GM23338 (cell line): ENCODE measurements at regions not wholly inside any gene's neighbourhood (a gene's known extent, or its start where the extent isn't known, plus 50 kb on each side); places are given as distances from the start of the nearest gene placed in this dataset.

Experiments used
- ATAC-seq: fragments of 200-7000 bp; cut with Tn5 transposase; 3 replicates; pipeline ENCODE4 v1.9.1; 2020
- DNase-seq: peaks from one replicate; pipeline ENCODE4 v3.0.0-alpha.2; 2015; ENCODE audit warnings: low spot score
- H2AFZ ChIP-seq: fragments of 200-600 bp; sonication (generic); 2 replicates; pipeline ENCODE4 v1.8.0; 2016; ENCODE audit warnings: antibody characterized with exemption, mild to moderate bottlenecking, moderate library complexity
- H3F3A ChIP-seq: fragments of 200-600 bp; sonication (generic); replicated peaks from 2 replicates; pipeline ENCODE4 v1.8.0; 2017; ENCODE audit warnings: antibody characterized with exemption, mixed run types, low read depth
- H3K27ac ChIP-seq: fragments of 200-600 bp; sonication (generic); 2 replicates; pipeline ENCODE4 v1.6.1; 2016; ENCODE audit warnings: low read depth
- H3K27me3 ChIP-seq: fragments of 200-600 bp; sonication (generic); 2 replicates; pipeline ENCODE4 v1.8.0; 2016; ENCODE audit warnings: mild to moderate bottlenecking, mixed run types, moderate library complexity; ENCODE audit not compliant: insufficient read depth
- H3K36me3 ChIP-seq: fragments of 200-600 bp; sonication (generic); 2 replicates; pipeline ENCODE4 v1.8.0; 2016; ENCODE audit warnings: mild to moderate bottlenecking; ENCODE audit not compliant: insufficient read depth
- H3K4me1 ChIP-seq: fragments of 200-600 bp; sonication (generic); 2 replicates; pipeline ENCODE4 v1.8.0; 2016; ENCODE audit warnings: mild to moderate bottlenecking, moderate library complexity; ENCODE audit not compliant: insufficient read depth
- H3K4me2 ChIP-seq: fragments of 200-600 bp; sonication (generic); 2 replicates; pipeline ENCODE4 v1.7.1; 2017; ENCODE audit warnings: mixed run types
- H3K4me3 ChIP-seq: fragments of 200-600 bp; sonication (generic); 2 replicates; pipeline ENCODE4 v1.6.1; 2016; ENCODE audit warnings: mixed run types
- H3K79me2 ChIP-seq: fragments of 200-600 bp; sonication (generic); replicated peaks from 2 replicates; pipeline ENCODE4 v1.8.0; 2017; ENCODE audit warnings: mild to moderate bottlenecking; ENCODE audit not compliant: insufficient read depth
- H3K9me2 ChIP-seq: fragments of 200-600 bp; sonication (generic); 2 replicates; pipeline ENCODE4 v1.8.0; 2017; ENCODE audit not compliant: insufficient read depth
- H4K20me1 ChIP-seq: fragments of 200-600 bp; sonication (generic); replicated peaks from 2 replicates; pipeline ENCODE4 v1.8.0; 2017; ENCODE audit warnings: mild to moderate bottlenecking; ENCODE audit not compliant: insufficient read depth
- H3K27ac Mint-ChIP-seq: 2 replicates; pipeline ENCODE4 v1.8.0; 2020; ENCODE audit warnings: inconsistent platforms, mild to moderate bottlenecking, moderate library complexity, mixed read lengths
- H3K27me3 Mint-ChIP-seq: 3 replicates; pipeline ENCODE4 v1.8.0; 2022; ENCODE audit warnings: low read depth, mild to moderate bottlenecking, moderate library complexity, mixed read lengths, inconsistent platforms; ENCODE audit not compliant: insufficient read depth, poor library complexity
- H3K36me3 Mint-ChIP-seq: 3 replicates; pipeline ENCODE4 v1.8.0; 2021; ENCODE audit warnings: low read depth, mild to moderate bottlenecking, inconsistent platforms, moderate library complexity, mixed read lengths
- H3K4me1 Mint-ChIP-seq: 3 replicates; pipeline ENCODE4 v1.8.0; 2020; ENCODE audit warnings: mild to moderate bottlenecking, inconsistent platforms, mixed read lengths
- H3K4me3 Mint-ChIP-seq: 3 replicates; pipeline ENCODE4 v1.8.0; 2021; ENCODE audit warnings: moderate library complexity, mild to moderate bottlenecking, inconsistent platforms, mixed read lengths
- H3K9me3 Mint-ChIP-seq: 3 replicates; pipeline ENCODE4 v1.8.0; 2020; ENCODE audit warnings: moderate library complexity, mild to moderate bottlenecking, inconsistent platforms, mixed read lengths
- CREB1 ChIP-seq: fragments of 250-450 bp; sonication (Bioruptor Pico); IDR thresholded peaks from 2 replicates; pipeline ENCODE4 v1.5.0; 2020; ENCODE audit warnings: low read depth, mild to moderate bottlenecking, moderate library complexity
- CTCF ChIP-seq, 2 experiments: fragments of 200-600 bp in 1 of 2; sonication (generic) in 1 of 2; conservative IDR thresholded peaks; 2 replicates each; pipeline versions ENCODE4 v1.5.1 to v1.6.1; 2016 to 2017; ENCODE audit warnings: antibody characterized with exemption in 2 of 2, low read depth in 2 of 2, mild to moderate bottlenecking in 2 of 2, moderate library complexity in 1 of 2
- ETS1 ChIP-seq: IDR thresholded peaks from 2 replicates; pipeline ENCODE4 v1.6.1; 2016; ENCODE audit warnings: antibody characterized with exemption
- EZH2 ChIP-seq: fragments of 200-600 bp; sonication (generic); IDR thresholded peaks from one replicate; pipeline ENCODE4 v1.8.0; 2017; ENCODE audit warnings: antibody characterized with exemption, mild to moderate bottlenecking, low read depth; ENCODE audit not compliant: unreplicated experiment
- EZH2phosphoT487 ChIP-seq: fragments of 200-600 bp; sonication (generic); IDR thresholded peaks from one replicate; pipeline ENCODE4 v1.8.1; 2018; ENCODE audit warnings: antibody characterized with exemption; ENCODE audit not compliant: unreplicated experiment
- JUNB ChIP-seq: IDR thresholded peaks from one replicate; pipeline ENCODE4 v1.6.1; 2016; ENCODE audit warnings: antibody characterized with exemption; ENCODE audit not compliant: unreplicated experiment
- NANOG ChIP-seq: IDR thresholded peaks from 2 replicates; pipeline ENCODE4 v1.6.1; 2016; ENCODE audit warnings: antibody characterized with exemption, borderline replicate concordance
- POLR2AphosphoS5 ChIP-seq: IDR thresholded peaks from 2 replicates; pipeline ENCODE4 v1.6.1; 2016; ENCODE audit warnings: antibody characterized with exemption, low read depth
- REST ChIP-seq: IDR thresholded peaks from one replicate; pipeline ENCODE4 v1.6.1; 2018; ENCODE audit warnings: antibody characterized with exemption; ENCODE audit not compliant: unreplicated experiment
- ZNF114 ChIP-seq: fragments of 250-450 bp; sonication (Bioruptor Pico); IDR thresholded peaks from 2 replicates; pipeline ENCODE4 v1.5.0; 2020; ENCODE audit warnings: mild to moderate bottlenecking, moderate library complexity

GRCh38 chr22:44628835-44629234 is 73.2 kb upstream of the PRR5 start:
- Mint-ChIP-seq H3K27ac (no peak overlapping the region), H3K27me3 (peaks cover 57% of the 10 kb centered on the region), H3K4me1 (no peaks in the 10 kb centered on the region; the same call in 1 of the 3 replicates), H3K9me3 (peaks cover 5% of the 10 kb centered on the region; the same call in 1 of the 3 replicates), H3K4me3 (no peak overlapping the region), H3K36me3 (no peaks in the 10 kb centered on the region)
- no peaks in the 10 kb centered on the region for H3K79me2 ChIP-seq
- no peak overlapping the region for H3K27ac ChIP-seq
- no peak for TF ChIP-seq JUNB
- no peaks in the 10 kb centered on the region for H3K36me3 ChIP-seq
- ATAC-seq, result no peak
- no peaks in the 10 kb centered on the region for H3K4me1 ChIP-seq
- no peak overlapping the region for H2AFZ ChIP-seq
- no peak overlapping the region for H3K4me2 ChIP-seq
- no peaks in the 10 kb centered on the region for H3F3A ChIP-seq
- no peak overlapping the region for H3K4me3 ChIP-seq
- no peak for DNase-seq
- H4K20me1 ChIP-seq, result no peaks in the 10 kb centered on the region
- peaks cover 55% of the 10 kb centered on the region for H3K27me3 ChIP-seq
- peaks cover 7% of the 10 kb centered on the region; the same call in 1 of the 2 replicates for H3K9me2 ChIP-seq

- Mint-ChIP-seq H3K36me3 (no peaks in the 10 kb centered on the region; the same call in 2 of the 3 replicates), H3K4me1 (no peaks in the 10 kb centered on the region; the same call in 1 of the 3 replicates), H3K27ac (no peak overlapping the region), H3K4me3 (no peak overlapping the region), H3K27me3 (peaks cover 62% of the 10 kb centered on the region), H3K9me3 (peaks cover 5% of the 10 kb centered on the region; the same call in 1 of the 3 replicates)
- no peaks in the 10 kb centered on the region for H3K4me1 ChIP-seq
- H3K4me2 ChIP-seq, result no peak overlapping the region
- H3K27me3 ChIP-seq, result peaks cover 55% of the 10 kb centered on the region
- H3K36me3 ChIP-seq, result no peaks in the 10 kb centered on the region
- no peaks in the 10 kb centered on the region for H3K79me2 ChIP-seq
- ATAC-seq (no peak), DNase-seq (no peak)
- H3F3A ChIP-seq, result no peaks in the 10 kb centered on the region
- no peaks in the 10 kb centered on the region for H4K20me1 ChIP-seq
- peaks cover 3% of the 10 kb centered on the region; the same call in 1 of the 2 replicates for H3K9me2 ChIP-seq
- no peak overlapping the region for H3K27ac ChIP-seq
- no peak overlapping the region for H2AFZ ChIP-seq
- H3K4me3 ChIP-seq, result no peak overlapping the region
- TF ChIP-seq CTCF (conservative IDR thresholded peaks at IDR 0.05; ENCODE audit: low read depth in 2 of 2), result no peak
- TF ChIP-seq CREB1 (CRISPR knock-in tag), result no peak
- TF ChIP-seq ETS1, result no peak
- no peak for TF ChIP-seq JUNB
- no peak for TF ChIP-seq NANOG
- no peak for TF ChIP-seq EZH2phosphoT487
- no peak for TF ChIP-seq REST
- no peak for TF ChIP-seq ZNF114 (CRISPR knock-in tag)
- TF ChIP-seq EZH2, result no peak
- no peak for TF ChIP-seq POLR2AphosphoS5
Observed at GRCh38 chr22:44628273-44628672, 73.7 kb upstream of the PRR5 start.
